ENCODE measurements at regions not wholly inside any gene's neighbourhood (a gene's known extent, or its start where the extent isn't known, plus 50 kb on each side); places are given as distances from the start of the nearest gene placed in this dataset.

GRCh38 chr2:125561302-125561701 lies 1094.7 kb upstream of the GYPC start:
- peaks cover 4% of the 10 kb centered on the region for H3K4me1 Mint-ChIP-seq
- no peaks in the 10 kb centered on the region for H3K9me3 Mint-ChIP-seq
- no peak for TF ChIP-seq CTCF (IDR thresholded peaks at IDR 0.05; ENCODE audit: unreplicated experiment in 3 of 3)
- no peak overlapping the region for H3K4me3 Mint-ChIP-seq
- no peaks in the 10 kb centered on the region for H3K27me3 Mint-ChIP-seq (ENCODE audit: low read depth)
- H3K36me3 Mint-ChIP-seq (ENCODE audit: low read depth): peaks cover 3% of the 10 kb centered on the region
- no peak overlapping the region for H3K27ac Mint-ChIP-seq

DNA sequence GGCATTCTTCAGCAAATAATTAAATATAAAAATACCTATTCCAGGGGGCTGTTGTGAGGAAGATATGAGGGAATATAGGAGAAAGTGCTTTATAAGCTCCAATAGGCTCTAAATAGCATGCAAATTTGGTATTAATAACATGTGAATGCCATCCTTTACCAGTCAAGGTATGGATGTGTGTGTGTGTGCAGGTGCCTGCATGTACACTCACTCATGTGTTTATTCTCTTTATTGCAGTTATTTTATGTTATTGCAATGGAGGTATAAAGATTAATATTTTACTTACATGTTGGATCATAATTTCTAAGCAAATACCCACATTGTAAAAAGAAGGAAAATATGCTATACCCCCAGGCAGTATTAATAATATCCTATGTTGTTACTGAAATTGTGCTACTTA lies 1093.0 kb upstream of the GYPC start:
- no peaks in the 10 kb centered on the region for H3K36me3 Mint-ChIP-seq (ENCODE audit: low read depth)
- TF ChIP-seq CTCF (IDR thresholded peaks at IDR 0.05; ENCODE audit: unreplicated experiment in 3 of 3): no peak
- H3K4me3 Mint-ChIP-seq: no peak overlapping the region
- peaks cover 11% of the 10 kb centered on the region for H3K4me1 Mint-ChIP-seq
- no peaks in the 10 kb centered on the region for H3K27me3 Mint-ChIP-seq (ENCODE audit: low read depth)
- H3K27ac Mint-ChIP-seq: no peak overlapping the region
- H3K9me3 Mint-ChIP-seq: no peaks in the 10 kb centered on the region

- H3K4me3 Mint-ChIP-seq: no peak overlapping the region
- peaks cover 11% of the 10 kb centered on the region for H3K4me1 Mint-ChIP-seq
- no peak overlapping the region for H3K27ac Mint-ChIP-seq
- no peaks in the 10 kb centered on the region for H3K36me3 Mint-ChIP-seq (ENCODE audit: low read depth)
- H3K9me3 Mint-ChIP-seq: no peaks in the 10 kb centered on the region
- H3K27me3 Mint-ChIP-seq (ENCODE audit: low read depth): no peaks in the 10 kb centered on the region
- no peak for TF ChIP-seq CTCF (IDR thresholded peaks at IDR 0.05; ENCODE audit: unreplicated experiment in 3 of 3)
Observed at GRCh38 chr2:125564471-125564870, 1091.5 kb upstream of the GYPC start.

DNA sequence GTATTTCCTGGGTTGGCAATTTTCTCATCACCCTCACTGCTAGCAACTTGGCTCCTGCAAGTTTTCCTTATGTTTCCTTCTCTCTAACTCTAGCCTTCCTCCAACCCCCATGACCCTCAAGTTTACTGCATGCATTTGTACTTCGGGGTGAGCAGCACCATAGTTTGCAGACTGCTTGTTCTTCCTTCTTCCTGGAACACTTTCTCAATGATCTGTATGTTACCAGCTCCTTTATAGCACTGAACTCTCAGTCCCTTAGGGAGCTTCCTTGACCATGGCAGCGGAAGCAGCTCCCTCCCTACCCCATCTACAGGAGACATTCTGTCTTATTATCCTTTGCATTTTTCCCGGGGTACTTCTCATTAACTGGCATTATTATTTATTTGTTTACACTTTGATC lies 1089.5 kb upstream of the GYPC start:
- Mint-ChIP-seq H3K27me3 (ENCODE audit: low read depth) (no peaks in the 10 kb centered on the region), H3K27ac (peak overlapping the region in 2 of 3 experiments; percentile 2 to 12), H3K4me1 (peaks cover 11% of the 10 kb centered on the region), H3K9me3 (no peaks in the 10 kb centered on the region), H3K4me3 (no peak overlapping the region), H3K36me3 (ENCODE audit: low read depth) (no peaks in the 10 kb centered on the region)
- no peak for TF ChIP-seq CTCF (IDR thresholded peaks at IDR 0.05; ENCODE audit: unreplicated experiment in 3 of 3)

GRCh38 chr2:125567100-125567499 lies 1088.9 kb upstream of the GYPC start:
- H3K36me3 Mint-ChIP-seq (ENCODE audit: low read depth): no peaks in the 10 kb centered on the region
- peak overlapping the region in 1 of 3 experiments; percentile 12 for H3K27ac Mint-ChIP-seq
- peaks cover 11% of the 10 kb centered on the region for H3K4me1 Mint-ChIP-seq
- no peak for TF ChIP-seq CTCF (IDR thresholded peaks at IDR 0.05; ENCODE audit: unreplicated experiment in 3 of 3)
- no peaks in the 10 kb centered on the region for H3K27me3 Mint-ChIP-seq (ENCODE audit: low read depth)
- no peak overlapping the region for H3K4me3 Mint-ChIP-seq
- no peaks in the 10 kb centered on the region for H3K9me3 Mint-ChIP-seq

DNA sequence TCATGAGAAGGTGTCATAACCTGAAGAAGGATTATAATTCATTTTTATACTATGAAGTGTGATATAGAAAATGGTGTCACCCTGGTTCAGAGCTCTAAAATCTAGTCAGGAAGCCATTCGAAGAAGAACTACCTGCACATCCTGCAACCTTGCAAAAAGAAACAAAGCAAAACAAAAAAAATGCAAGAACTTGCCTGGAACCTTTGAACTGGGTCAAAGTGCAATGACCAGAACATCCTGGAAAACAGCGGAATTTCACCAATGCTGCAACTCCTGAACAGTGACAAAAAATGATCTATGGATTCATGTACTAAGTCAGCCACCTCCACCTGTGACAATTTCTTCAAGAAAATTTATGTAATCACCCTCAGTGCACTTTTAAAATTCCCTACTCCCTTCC lies 1083.3 kb upstream of the GYPC start:
- TF ChIP-seq CTCF (IDR thresholded peaks at IDR 0.05; ENCODE audit: unreplicated experiment in 3 of 3): no peak
- Mint-ChIP-seq H3K4me3 (no peak overlapping the region), H3K36me3 (ENCODE audit: low read depth) (no peaks in the 10 kb centered on the region), H3K9me3 (no peaks in the 10 kb centered on the region), H3K27me3 (ENCODE audit: low read depth) (no peaks in the 10 kb centered on the region), H3K4me1 (no peaks in the 10 kb centered on the region), H3K27ac (peak overlapping the region in 1 of 3 experiments; percentile 41)
